HG03439 (cell line): ENCODE measurements at regions not wholly inside any gene's neighbourhood (a gene's known extent, or its start where the extent isn't known, plus 50 kb on each side); places are given as distances from the start of the nearest gene placed in this dataset.
A peak's percentile ranks its signal among the peaks of the same experiment; 100 is the strongest.
"Not testable (repeated sequence)": the region's sequence is repeated elsewhere in the genome, so short reads cannot be mapped to it uniquely, and the experiment has no call there.

Experiments used
- ATAC-seq: cut with Tn5 transposase; IDR thresholded peaks from one replicate; pipeline ENCODE4 v1.9.1; 2021; ENCODE audit warnings: mild to moderate bottlenecking, moderate library complexity; ENCODE audit not compliant: unreplicated experiment

GRCh38 chr20:29031262-29031982 lies 2226.0 kb upstream of the DEFB115 start:
- not testable (repeated sequence) for ATAC-seq

GRCh38 chr20:29044239-29044638 lies 2213.2 kb upstream of the DEFB115 start:
- not testable (repeated sequence) for ATAC-seq

GRCh38 chr20:29050008-29050606 lies 2207.4 kb upstream of the DEFB115 start:
- ATAC-seq: not testable (repeated sequence)

DNA sequence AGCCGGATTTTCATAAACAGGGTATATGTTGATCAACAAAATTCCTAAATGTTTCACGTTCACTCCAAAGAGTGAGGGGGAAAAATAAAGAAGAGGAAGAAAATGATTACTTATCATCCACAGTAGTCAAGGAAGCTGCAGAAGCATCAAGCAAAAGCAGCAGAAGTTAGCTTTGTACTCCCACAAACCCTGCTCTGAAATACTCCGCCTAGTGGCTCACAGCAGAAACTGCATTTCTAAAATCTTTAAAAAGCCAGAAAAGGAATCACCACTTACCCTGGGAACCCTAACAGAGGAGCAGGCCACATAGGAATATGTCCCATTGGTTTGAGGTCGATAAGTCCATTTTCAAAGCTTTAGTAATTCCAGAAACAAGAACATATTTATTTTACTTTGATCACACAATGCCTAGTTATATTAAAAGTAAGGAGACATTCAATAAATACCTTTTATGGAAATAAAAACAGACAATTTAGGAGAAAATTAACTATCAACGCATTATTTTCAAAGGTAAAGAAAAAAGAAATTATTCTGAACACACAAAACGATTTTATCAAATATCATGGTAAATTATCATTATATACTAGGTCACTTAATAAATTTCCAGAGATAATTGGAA lies 2199.5 kb upstream of the DEFB115 start:
- ATAC-seq: not testable (repeated sequence)

- ATAC-seq: not testable (repeated sequence)
Measured at GRCh38 chr20:29062451-29062850, 2195.0 kb upstream of the DEFB115 start.

- ATAC-seq: not testable (repeated sequence)
Measured at GRCh38 chr20:29066341-29066740, 2191.1 kb upstream of the DEFB115 start.

GRCh38 chr20:29073640-29074039 lies 2183.8 kb upstream of the DEFB115 start:
- not testable (repeated sequence) for ATAC-seq

- ATAC-seq: peak; percentile 53
Measured at GRCh38 chr20:29079769-29080690, 2177.4 kb upstream of the DEFB115 start.

GRCh38 chr20:29081712-29082111 lies 2175.8 kb upstream of the DEFB115 start:
- ATAC-seq: not testable (repeated sequence)

DNA sequence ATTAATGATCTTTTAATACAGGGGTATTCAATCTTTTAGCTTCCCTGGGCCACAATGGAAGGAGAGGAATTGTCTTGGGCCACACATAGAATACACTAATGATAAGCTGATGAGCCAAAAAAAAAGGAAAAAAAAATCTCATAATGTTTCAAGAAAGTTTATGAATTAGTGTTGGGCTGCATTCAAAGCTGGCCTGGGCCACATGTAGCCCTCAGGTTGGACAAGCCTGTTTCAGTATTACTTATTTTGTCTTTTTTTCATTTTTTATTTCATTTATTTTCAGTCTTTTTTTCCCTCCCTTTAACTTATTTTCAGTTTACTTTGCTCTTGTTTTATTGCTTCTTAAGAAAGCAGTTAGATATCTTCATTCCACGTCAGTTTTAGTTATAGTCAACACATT lies 2171.8 kb upstream of the DEFB115 start:
- ATAC-seq: no peak

DNA sequence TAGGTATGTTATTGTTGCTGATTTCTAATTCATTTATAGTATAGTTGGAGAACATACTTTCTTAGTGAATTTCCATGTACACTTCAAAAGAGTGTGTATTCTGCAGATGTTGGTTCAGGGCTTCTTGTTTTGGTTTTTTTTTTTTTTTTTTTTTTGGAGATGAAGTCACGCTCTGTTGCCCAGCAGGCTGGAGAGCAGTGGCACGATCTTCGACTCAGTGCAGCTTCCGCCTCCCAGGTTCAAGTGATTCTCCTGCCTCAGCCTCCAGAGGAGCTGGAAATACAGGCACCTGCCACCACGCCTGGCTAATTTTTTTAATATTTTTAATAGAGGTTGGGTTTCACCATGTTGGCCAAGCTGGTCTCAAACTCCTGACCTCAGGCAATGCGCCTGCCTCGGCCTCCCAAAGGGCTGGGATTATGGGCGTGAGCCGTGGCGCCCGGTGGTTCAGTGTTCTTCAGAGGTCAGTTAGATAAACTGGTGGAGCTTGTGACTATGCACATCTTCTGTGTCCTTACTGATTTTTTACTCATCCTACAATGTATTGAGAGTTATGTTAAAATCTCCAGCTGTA lies 2171.2 kb upstream of the DEFB115 start:
- ATAC-seq: not testable (repeated sequence)

GRCh38 chr20:29086938-29087337 lies 2170.5 kb upstream of the DEFB115 start:
- ATAC-seq: no peak

GRCh38 chr20:29087887-29088286 lies 2169.6 kb upstream of the DEFB115 start:
- ATAC-seq: not testable (repeated sequence)

DNA sequence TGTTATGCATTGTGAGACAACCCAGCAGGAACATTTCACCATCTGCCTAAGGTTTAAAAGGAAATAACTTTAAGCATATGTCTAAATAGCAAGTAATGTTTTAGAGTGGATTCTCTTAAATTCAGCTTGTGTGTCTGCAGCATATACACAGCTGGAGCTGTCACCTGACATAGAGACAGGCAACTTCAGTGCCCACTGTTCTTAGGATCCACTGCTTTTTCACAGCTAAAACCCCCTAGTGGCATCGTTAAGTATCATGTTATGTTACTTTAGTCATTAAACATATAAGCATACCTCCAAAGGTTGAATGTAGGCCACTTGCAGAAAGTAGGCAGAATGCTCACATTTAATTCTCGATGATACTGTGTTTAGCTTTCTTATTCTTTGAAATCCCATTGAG lies 2169.0 kb upstream of the DEFB115 start:
- ATAC-seq: not testable (repeated sequence)

DNA sequence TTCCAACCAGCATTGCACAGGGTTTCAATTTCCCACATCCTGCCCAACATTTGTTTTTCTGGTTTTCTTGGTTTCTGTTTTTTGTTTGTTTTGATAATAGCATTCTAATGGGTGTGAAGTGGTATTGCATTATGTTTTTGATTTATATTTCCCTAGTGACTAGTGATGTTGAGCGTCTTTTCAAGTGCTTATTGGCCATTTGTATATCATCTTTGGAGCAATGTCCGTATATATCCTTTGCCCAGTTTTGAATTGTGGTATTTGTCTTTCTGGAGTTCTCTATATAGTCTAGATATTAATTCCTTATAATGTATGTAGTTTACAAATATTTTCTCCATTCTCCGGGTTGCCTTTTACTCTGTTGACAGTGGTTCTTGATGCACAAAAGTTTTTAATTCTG lies 2168.1 kb upstream of the DEFB115 start:
- not testable (repeated sequence) for ATAC-seq

DNA sequence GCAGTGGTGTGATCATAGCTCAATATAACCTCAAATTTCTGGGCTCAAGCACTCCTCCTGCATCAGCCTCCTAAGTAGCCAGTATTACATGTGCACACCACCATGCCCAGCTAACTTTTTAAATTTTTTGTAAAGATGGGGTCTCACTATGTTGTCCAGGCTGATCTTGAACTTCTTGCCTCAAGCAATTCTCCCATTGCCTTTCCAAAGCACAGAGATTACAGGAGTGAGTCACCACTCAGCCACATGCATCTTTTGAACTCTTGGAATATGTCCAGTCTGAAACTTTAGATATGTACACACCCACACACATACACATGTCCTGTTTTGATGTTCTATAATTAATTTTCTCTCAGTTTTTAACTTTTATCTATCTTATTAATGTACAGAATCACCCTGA lies 2163.5 kb upstream of the DEFB115 start:
- not testable (repeated sequence) for ATAC-seq

- ATAC-seq: not testable (repeated sequence)
Measured at GRCh38 chr20:29096695-29097094, 2160.8 kb upstream of the DEFB115 start.

GRCh38 chr20:29107884-29108283 lies 2149.6 kb upstream of the DEFB115 start:
- not testable (repeated sequence) for ATAC-seq

- ATAC-seq: not testable (repeated sequence)
Measured at GRCh38 chr20:29109386-29109785, 2148.1 kb upstream of the DEFB115 start.

GRCh38 chr20:29115097-29115496 lies 2142.4 kb upstream of the DEFB115 start:
- ATAC-seq: not testable (repeated sequence)
